ENCODE measurements at regions not wholly inside any gene's neighbourhood (a gene's known extent, or its start where the extent isn't known, plus 50 kb on each side); places are given as distances from the start of the nearest gene placed in this dataset.

- peaks cover 0 to 3% of the 10 kb centered on the region in 2 donors for H3K27me3 Mint-ChIP-seq
- no peaks in the 10 kb centered on the region for H3K4me1 Mint-ChIP-seq (ENCODE audit: low read depth in 2 of 2)
- H3K9me3 Mint-ChIP-seq, result no peaks in the 10 kb centered on the region
- H3K4me3 Mint-ChIP-seq, result no peak overlapping the region
- DNase-seq (ENCODE audit: low spot score) (no peak), ATAC-seq (no peak)
- no peaks in the 10 kb centered on the region for H3K36me3 Mint-ChIP-seq
- H3K27ac Mint-ChIP-seq, result no peak overlapping the region
Observed at GRCh38 chr1:47696737-47697441, 259.0 kb downstream of the FOXD2 start.

- Mint-ChIP-seq H3K27me3 (peaks cover 0 to 3% of the 10 kb centered on the region in 2 donors), H3K27ac (no peak overlapping the region), H3K4me1 (ENCODE audit: low read depth in 2 of 2) (no peaks in the 10 kb centered on the region), H3K36me3 (no peaks in the 10 kb centered on the region), H3K9me3 (no peaks in the 10 kb centered on the region), H3K4me3 (no peak overlapping the region)
- DNase-seq (ENCODE audit: low spot score) (no peak), ATAC-seq (no peak)
Observed at GRCh38 chr1:47697616-47698335, 259.9 kb downstream of the FOXD2 start.

- H3K36me3 Mint-ChIP-seq, result no peaks in the 10 kb centered on the region
- H3K27ac Mint-ChIP-seq, result no peak overlapping the region
- ATAC-seq, result no peak
- DNase-seq (ENCODE audit: low spot score), result no peak
- peaks cover 0 to 3% of the 10 kb centered on the region in 2 donors for H3K27me3 Mint-ChIP-seq
- no peaks in the 10 kb centered on the region for H3K4me1 Mint-ChIP-seq (ENCODE audit: low read depth in 2 of 2)
- no peak overlapping the region for H3K4me3 Mint-ChIP-seq
- no peaks in the 10 kb centered on the region for H3K9me3 Mint-ChIP-seq
Observed at GRCh38 chr1:47699492-47700235, 261.8 kb downstream of the FOXD2 start.

GRCh38 chr1:47701283-47701682 lies 263.4 kb downstream of the FOXD2 start:
- DNase-seq (ENCODE audit: low spot score) (no peak), ATAC-seq (no peak)
- no peaks in the 10 kb centered on the region for H3K36me3 Mint-ChIP-seq
- no peak overlapping the region for H3K27ac Mint-ChIP-seq
- no peak overlapping the region for H3K4me3 Mint-ChIP-seq
- H3K27me3 Mint-ChIP-seq, result peaks cover 11 to 14% of the 10 kb centered on the region in 2 donors
- no peaks in the 10 kb centered on the region for H3K4me1 Mint-ChIP-seq (ENCODE audit: low read depth in 2 of 2)
- no peaks in the 10 kb centered on the region for H3K9me3 Mint-ChIP-seq

- no peaks in the 10 kb centered on the region for H3K9me3 Mint-ChIP-seq
- DNase-seq (ENCODE audit: low spot score) (no peak), ATAC-seq (no peak)
- no peak overlapping the region for H3K27ac Mint-ChIP-seq
- H3K4me1 Mint-ChIP-seq (ENCODE audit: low read depth in 2 of 2), result no peaks in the 10 kb centered on the region
- H3K27me3 Mint-ChIP-seq, result peaks cover 13 to 15% of the 10 kb centered on the region in 2 donors
- H3K4me3 Mint-ChIP-seq, result no peak overlapping the region
- H3K36me3 Mint-ChIP-seq, result no peaks in the 10 kb centered on the region
Observed at GRCh38 chr1:47701741-47702515, 264.1 kb downstream of the FOXD2 start.

GRCh38 chr1:47703156-47703825 lies 265.4 kb downstream of the FOXD2 start:
- DNase-seq (ENCODE audit: low spot score), result no peak
- no peak for ATAC-seq
- H3K27me3 Mint-ChIP-seq, result peaks cover 20% of the 10 kb centered on the region in 2 donors
- no peaks in the 10 kb centered on the region for H3K36me3 Mint-ChIP-seq
- no peak overlapping the region for H3K4me3 Mint-ChIP-seq
- H3K9me3 Mint-ChIP-seq, result no peaks in the 10 kb centered on the region
- H3K4me1 Mint-ChIP-seq (ENCODE audit: low read depth in 2 of 2), result peaks cover 0 to 3% of the 10 kb centered on the region in 2 donors
- H3K27ac Mint-ChIP-seq, result no peak overlapping the region

- no peak overlapping the region for H3K4me3 Mint-ChIP-seq
- DNase-seq (ENCODE audit: low spot score), result no peak
- H3K27me3 Mint-ChIP-seq, result peaks cover 22% of the 10 kb centered on the region in 2 donors
- no peak for ATAC-seq
- H3K4me1 Mint-ChIP-seq (ENCODE audit: low read depth in 2 of 2), result peaks cover 0 to 3% of the 10 kb centered on the region in 2 donors
- no peaks in the 10 kb centered on the region for H3K36me3 Mint-ChIP-seq
- no peak overlapping the region for H3K27ac Mint-ChIP-seq
- H3K9me3 Mint-ChIP-seq, result no peaks in the 10 kb centered on the region
Observed at GRCh38 chr1:47703981-47704596, 266.2 kb downstream of the FOXD2 start.

GRCh38 chr1:47705517-47706130 lies 267.8 kb downstream of the FOXD2 start:
- no peaks in the 10 kb centered on the region for H3K36me3 Mint-ChIP-seq
- H3K4me3 Mint-ChIP-seq, result no peak overlapping the region
- no peaks in the 10 kb centered on the region for H3K9me3 Mint-ChIP-seq
- ATAC-seq, result no peak
- H3K27ac Mint-ChIP-seq, result no peak overlapping the region
- peaks cover 0 to 3% of the 10 kb centered on the region in 2 donors for H3K4me1 Mint-ChIP-seq (ENCODE audit: low read depth in 2 of 2)
- peaks cover 22 to 24% of the 10 kb centered on the region in 2 donors for H3K27me3 Mint-ChIP-seq
- DNase-seq (ENCODE audit: low spot score), result no peak

- H3K4me3 Mint-ChIP-seq, result no peak overlapping the region
- no peaks in the 10 kb centered on the region for H3K9me3 Mint-ChIP-seq
- no peaks in the 10 kb centered on the region for H3K36me3 Mint-ChIP-seq
- H3K4me1 Mint-ChIP-seq (ENCODE audit: low read depth in 2 of 2), result peaks cover 0 to 3% of the 10 kb centered on the region in 2 donors
- peaks cover 30 to 31% of the 10 kb centered on the region in 2 donors for H3K27me3 Mint-ChIP-seq
- no peak for DNase-seq (ENCODE audit: low spot score)
- ATAC-seq, result no peak
- H3K27ac Mint-ChIP-seq, result no peak overlapping the region
Observed at GRCh38 chr1:47707503-47707902, 269.7 kb downstream of the FOXD2 start.

GRCh38 chr1:47708019-47708535 lies 270.2 kb downstream of the FOXD2 start:
- Mint-ChIP-seq H3K27ac (no peak overlapping the region), H3K36me3 (no peaks in the 10 kb centered on the region), H3K4me3 (no peak overlapping the region), H3K9me3 (no peaks in the 10 kb centered on the region), H3K27me3 (peaks cover 36 to 37% of the 10 kb centered on the region in 2 donors), H3K4me1 (ENCODE audit: low read depth in 2 of 2) (peaks cover 0 to 3% of the 10 kb centered on the region in 2 donors)
- DNase-seq (ENCODE audit: low spot score) (no peak), ATAC-seq (no peak)

- no peak for ATAC-seq
- no peaks in the 10 kb centered on the region for H3K36me3 Mint-ChIP-seq
- peaks cover 0 to 3% of the 10 kb centered on the region in 2 donors for H3K4me1 Mint-ChIP-seq (ENCODE audit: low read depth in 2 of 2)
- H3K27me3 Mint-ChIP-seq, result peaks cover 40 to 41% of the 10 kb centered on the region in 2 donors
- no peak overlapping the region for H3K27ac Mint-ChIP-seq
- no peaks in the 10 kb centered on the region for H3K9me3 Mint-ChIP-seq
- H3K4me3 Mint-ChIP-seq, result no peak overlapping the region
- no peak for DNase-seq (ENCODE audit: low spot score)
Observed at GRCh38 chr1:47708658-47709018, 270.8 kb downstream of the FOXD2 start.
